T47D (cell line): ENCODE measurements at regions not wholly inside any gene's neighbourhood (a gene's known extent, or its start where the extent isn't known, plus 50 kb on each side); places are given as distances from the start of the nearest gene placed in this dataset.
"Not testable (repeated sequence)": the region's sequence is repeated elsewhere in the genome, so short reads cannot be mapped to it uniquely, and the experiment has no call there.

Experiments
- DNase-seq, 2 experiments: peaks; one replicate each; pipeline versions ENCODE4 v3.0.0 to v3.0.0-alpha.2; 2011 to 2012; ENCODE audit warnings: low read depth in 1 of 2, low spot score in 1 of 2
- JUND ChIP-seq: IDR thresholded peaks from 2 replicates; pipeline ENCODE4 v1.6.1; 2012; ENCODE audit warnings: low read depth
- in situ Hi-C: cut with HindIII; loops from 2 replicates; pipeline ENCODE4 v1.10.0; 2016; ENCODE audit warnings: low sequenced_read_pairs, low pct_unique_long_range_greater_than_20kb

GRCh38 chr5:85458319-85458718 lies 1073.6 kb upstream of the EDIL3 start:
- in situ Hi-C loops = no loop called here
- no peak for TF ChIP-seq JUND

GRCh38 chr5:85462957-85463356 lies 1078.3 kb upstream of the EDIL3 start:
- no peak for DNase-seq
- TF ChIP-seq JUND = no peak
- in situ Hi-C loops = no loop called here

More at GRCh38 chr5:85458319-85458718, 1073.6 kb upstream of the EDIL3 start:
- DNase-seq = no peak

- TF ChIP-seq JUND = no peak
- in situ Hi-C loops = no loop called here
- DNase-seq = no peak
Measured at GRCh38 chr5:85466423-85466822, 1081.7 kb upstream of the EDIL3 start.

GRCh38 chr5:85472749-85473148 lies 1088.1 kb upstream of the EDIL3 start:
- DNase-seq = no peak
- TF ChIP-seq JUND = no peak
- in situ Hi-C loops = no loop called here

- DNase-seq, in situ Hi-C loops: not testable (repeated sequence)
Measured at GRCh38 chr5:85475151-85475550, 1090.5 kb upstream of the EDIL3 start.

- no peak for DNase-seq
- in situ Hi-C loops = no loop called here
- TF ChIP-seq JUND = no peak
Measured at GRCh38 chr5:85476617-85477016, 1091.9 kb upstream of the EDIL3 start.

GRCh38 chr5:85479849-85480248 lies 1095.2 kb upstream of the EDIL3 start:
- in situ Hi-C loops = no loop called here
- no peak for TF ChIP-seq JUND
- no peak for DNase-seq

GRCh38 chr5:85484982-85485574 lies 1100.4 kb upstream of the EDIL3 start:
- in situ Hi-C loops = no loop called here
- DNase-seq = peak in 1 of 2 experiments; percentile 13
- no peak for TF ChIP-seq JUND

- TF ChIP-seq JUND = no peak
- in situ Hi-C loops = no loop called here
- DNase-seq = no peak
Measured at GRCh38 chr5:85488295-85488694, 1103.6 kb upstream of the EDIL3 start.

- no peak for TF ChIP-seq JUND
- in situ Hi-C loops = no loop called here
- no peak for DNase-seq
Measured at GRCh38 chr5:85500869-85501268, 1116.2 kb upstream of the EDIL3 start.

- TF ChIP-seq JUND = no peak
- DNase-seq = no peak
- in situ Hi-C loops = no loop called here
Measured at GRCh38 chr5:85512896-85513295, 1104.8 kb upstream of the COX7C start.

GRCh38 chr5:85515588-85515987 lies 1102.2 kb upstream of the COX7C start:
- TF ChIP-seq JUND = no peak
- DNase-seq = no peak
- in situ Hi-C loops = no loop called here

GRCh38 chr5:85517386-85517785 lies 1100.4 kb upstream of the COX7C start:
- no peak for DNase-seq
- in situ Hi-C loops = no loop called here
- TF ChIP-seq JUND = no peak

GRCh38 chr5:85533341-85534047 lies 1084.2 kb upstream of the COX7C start:
- in situ Hi-C loops = no loop called here
- no peak for TF ChIP-seq JUND
- no peak for DNase-seq
